ENCODE measurements at regions not wholly inside any gene's neighbourhood (a gene's known extent, or its start where the extent isn't known, plus 50 kb on each side); places are given as distances from the start of the nearest gene placed in this dataset.

DNA sequence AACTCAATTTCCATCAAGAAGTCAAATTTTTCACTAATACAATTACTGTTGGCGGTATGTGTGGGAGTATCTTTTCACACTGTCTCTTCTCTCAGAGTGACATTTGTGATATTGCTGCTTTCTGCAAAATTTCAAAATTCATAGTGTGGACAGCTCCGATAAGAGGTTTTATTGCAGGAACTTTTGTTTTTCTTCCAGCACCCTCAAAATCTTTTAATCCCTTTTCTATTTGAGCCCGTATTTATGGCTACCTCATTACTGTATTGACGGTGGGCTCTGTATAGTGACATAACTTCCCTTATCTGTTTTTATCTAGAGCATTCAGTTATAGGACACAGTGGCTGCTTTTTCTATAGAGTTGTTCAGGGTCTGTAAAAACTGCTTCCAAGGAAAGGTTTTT lies 794.4 kb upstream of the TMPRSS15 start:
- TF ChIP-seq, protein P1, sequence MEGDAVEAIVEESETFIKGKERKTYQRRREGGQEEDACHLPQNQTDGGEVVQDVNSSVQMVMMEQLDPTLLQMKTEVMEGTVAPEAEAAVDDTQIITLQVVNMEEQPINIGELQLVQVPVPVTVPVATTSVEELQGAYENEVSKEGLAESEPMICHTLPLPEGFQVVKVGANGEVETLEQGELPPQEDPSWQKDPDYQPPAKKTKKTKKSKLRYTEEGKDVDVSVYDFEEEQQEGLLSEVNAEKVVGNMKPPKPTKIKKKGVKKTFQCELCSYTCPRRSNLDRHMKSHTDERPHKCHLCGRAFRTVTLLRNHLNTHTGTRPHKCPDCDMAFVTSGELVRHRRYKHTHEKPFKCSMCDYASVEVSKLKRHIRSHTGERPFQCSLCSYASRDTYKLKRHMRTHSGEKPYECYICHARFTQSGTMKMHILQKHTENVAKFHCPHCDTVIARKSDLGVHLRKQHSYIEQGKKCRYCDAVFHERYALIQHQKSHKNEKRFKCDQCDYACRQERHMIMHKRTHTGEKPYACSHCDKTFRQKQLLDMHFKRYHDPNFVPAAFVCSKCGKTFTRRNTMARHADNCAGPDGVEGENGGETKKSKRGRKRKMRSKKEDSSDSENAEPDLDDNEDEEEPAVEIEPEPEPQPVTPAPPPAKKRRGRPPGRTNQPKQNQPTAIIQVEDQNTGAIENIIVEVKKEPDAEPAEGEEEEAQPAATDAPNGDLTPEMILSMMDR (conservative IDR thresholded peaks at IDR 0.05) = no peak
- no peak for TF ChIP-seq ZFX (IDR thresholded peaks at IDR 0.05)
